Kidney (tissue), 13 donors: ENCODE measurements at regions not wholly inside any gene's neighbourhood (a gene's known extent, or its start where the extent isn't known, plus 50 kb on each side); places are given as distances from the start of the nearest gene placed in this dataset.

Experiments used
- DNase-seq, 5 donors: peaks; one replicate each; pipeline ENCODE4 v3.0.0-alpha.2; 2013 to 2020
- FAIRE-seq: peaks from 2 replicates; lab custom pipeline; 2012; peaks lifted over from hg19 to GRCh38; lab: Jason Lieb, UNC
- H3K27ac ChIP-seq, 2 donors: one replicate each; pipeline ENCODE4 v1.7.0; 2013; ENCODE audit warnings: low read depth in 2 of 2, low read length in 2 of 2, inconsistent platforms in 1 of 2
- H3K27me3 ChIP-seq: one replicate; pipeline ENCODE4 v1.7.1; 2013; ENCODE audit warnings: low read length, inconsistent platforms; ENCODE audit not compliant: control insufficient read depth, insufficient read depth
- H3K36me3 ChIP-seq, 3 donors: one replicate each; pipeline versions ENCODE4 v1.7.0 to v1.7.1; 2013; ENCODE audit warnings: low read length in 3 of 3, control low read depth in 1 of 3, inconsistent platforms in 1 of 3; ENCODE audit not compliant: insufficient read depth in 3 of 3, control insufficient read depth in 2 of 3
- H3K4me1 ChIP-seq, 3 donors: one replicate each; pipeline versions ENCODE4 v1.7.0 to v1.7.1; 2013; ENCODE audit warnings: low read length in 3 of 3, inconsistent platforms in 1 of 3, low read depth in 1 of 3; ENCODE audit not compliant: control insufficient read depth in 2 of 3, insufficient read depth in 2 of 3
- H3K4me3 ChIP-seq, 3 donors: one replicate each; pipeline versions ENCODE4 v1.7.0 to v1.8.1; 2013; ENCODE audit warnings: low read length in 3 of 3, control low read depth in 1 of 3, inconsistent platforms in 1 of 3
- H3K9ac ChIP-seq, 3 donors: one replicate each; pipeline versions ENCODE4 v1.7.0 to v1.7.1; 2013; ENCODE audit warnings: low read length in 3 of 3, control low read depth in 1 of 3, inconsistent platforms in 1 of 3
- H3K9me3 ChIP-seq, 3 donors: one replicate each; pipeline versions ENCODE4 v1.7.0 to v1.7.1; 2013; ENCODE audit warnings: low read length in 3 of 3, control low read depth in 1 of 3, inconsistent platforms in 1 of 3; ENCODE audit not compliant: control insufficient read depth in 2 of 3, insufficient read depth in 1 of 3
- CTCF ChIP-seq: IDR thresholded peaks from 3 replicates; pipeline ENCODE4 v1.5.1; 2012; ENCODE audit warnings: mild to moderate bottlenecking, moderate library complexity, borderline replicate concordance; ENCODE audit not compliant: insufficient read depth; ENCODE audit errors: extremely low read depth
- intact Hi-C: fragments of 100-400 bp; cut with DNase I; formaldehyde crosslinking; loops from one replicate; pipeline ENCODE4 v1.11.1; 2022
- donor health status: control.
- donor health status: control.
- donor health status: control.
- donor health status: control.
- donor health status: control.
- donor health status: DM: yes; HTN: yes; CAD: no.
- donor health status: Normal renal cell carcinoma (clear cell type).

GRCh38 chr6:138610816-138611215 is 111.5 kb upstream of the NHSL1 start:
- no peak overlapping the region for H3K9ac ChIP-seq
- no peak for TF ChIP-seq CTCF
- H3K27ac ChIP-seq: no peak overlapping the region
- no peaks in the 10 kb centered on the region for H3K36me3 ChIP-seq
- DNase-seq (no peak), FAIRE-seq (no peak)
- H3K27me3 ChIP-seq: no peaks in the 10 kb centered on the region
- no peaks in the 10 kb centered on the region for H3K4me1 ChIP-seq
- no peaks in the 10 kb centered on the region for H3K9me3 ChIP-seq
- H3K4me3 ChIP-seq: no peak overlapping the region
- intact Hi-C loops: no loop called here

GRCh38 chr6:138614151-138614550 is 114.9 kb upstream of the NHSL1 start:
- Histone ChIP-seq H3K9ac (no peak overlapping the region), H3K27me3 (no peaks in the 10 kb centered on the region), H3K27ac (no peak overlapping the region), H3K9me3 (no peaks in the 10 kb centered on the region), H3K4me1 (no peaks in the 10 kb centered on the region), H3K36me3 (no peaks in the 10 kb centered on the region), H3K4me3 (no peak overlapping the region)
- FAIRE-seq: no peak
- no peak for TF ChIP-seq CTCF
- DNase-seq: no peak
- intact Hi-C loops: no loop called here

- H3K27ac ChIP-seq: no peak overlapping the region
- no peak for FAIRE-seq
- H3K9me3 ChIP-seq: no peaks in the 10 kb centered on the region
- H3K9ac ChIP-seq: no peak overlapping the region
- H3K27me3 ChIP-seq: no peaks in the 10 kb centered on the region
- intact Hi-C loops: no loop called here
- DNase-seq: no peak
- H3K4me1 ChIP-seq: no peaks in the 10 kb centered on the region
- no peaks in the 10 kb centered on the region for H3K36me3 ChIP-seq
- no peak overlapping the region for H3K4me3 ChIP-seq
- TF ChIP-seq CTCF: no peak
Measured at GRCh38 chr6:138618168-138618567, 118.9 kb upstream of the NHSL1 start.

- no peak for TF ChIP-seq CTCF
- no peak overlapping the region for H3K9ac ChIP-seq
- DNase-seq (no peak), FAIRE-seq (no peak)
- intact Hi-C loops: no loop called here
- H3K4me1 ChIP-seq: no peaks in the 10 kb centered on the region
- H3K27ac ChIP-seq: no peak overlapping the region
- H3K9me3 ChIP-seq: no peaks in the 10 kb centered on the region
- H3K27me3 ChIP-seq: no peaks in the 10 kb centered on the region
- no peak overlapping the region for H3K4me3 ChIP-seq
- H3K36me3 ChIP-seq: no peaks in the 10 kb centered on the region
Measured at GRCh38 chr6:138620630-138621029, 121.3 kb upstream of the NHSL1 start.
